ENCODE measurements at regions not wholly inside any gene's neighbourhood (a gene's known extent, or its start where the extent isn't known, plus 50 kb on each side); places are given as distances from the start of the nearest gene placed in this dataset.

DNA sequence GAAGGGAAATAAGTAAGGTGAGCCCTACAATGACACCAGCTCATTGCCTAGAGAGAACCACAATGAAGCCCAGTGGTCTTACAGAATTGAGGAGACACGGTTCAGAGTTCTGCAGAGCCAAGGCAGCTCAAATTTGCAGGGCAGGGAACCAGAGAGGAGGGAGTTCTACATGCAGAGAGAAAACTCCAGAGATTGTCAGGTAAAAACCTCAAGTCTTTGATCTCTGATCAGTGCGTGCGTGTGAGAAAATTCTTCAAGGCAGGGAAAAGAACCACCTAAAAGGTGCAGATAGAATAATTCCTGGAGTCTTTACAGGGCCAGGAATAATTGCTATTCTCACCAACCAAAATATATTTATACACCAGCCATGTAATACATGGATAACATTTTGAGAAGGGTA, 88.0 kb upstream of the SNRK start:
- no peak for DNase-seq (ENCODE audit: low spot score in 2 of 2)
- Histone ChIP-seq H3K27me3 (no peaks in the 10 kb centered on the region), H3K4me1 (no peaks in the 10 kb centered on the region), H3K9me3 (peaks cover 0 to 4% of the 10 kb centered on the region in 2 donors), H3K27ac (no peak overlapping the region), H3K36me3 (no peaks in the 10 kb centered on the region), H3K4me3 (no peak overlapping the region)
- intact Hi-C loops (cut with DNase I): no loop called here
- TF ChIP-seq, protein P1, sequence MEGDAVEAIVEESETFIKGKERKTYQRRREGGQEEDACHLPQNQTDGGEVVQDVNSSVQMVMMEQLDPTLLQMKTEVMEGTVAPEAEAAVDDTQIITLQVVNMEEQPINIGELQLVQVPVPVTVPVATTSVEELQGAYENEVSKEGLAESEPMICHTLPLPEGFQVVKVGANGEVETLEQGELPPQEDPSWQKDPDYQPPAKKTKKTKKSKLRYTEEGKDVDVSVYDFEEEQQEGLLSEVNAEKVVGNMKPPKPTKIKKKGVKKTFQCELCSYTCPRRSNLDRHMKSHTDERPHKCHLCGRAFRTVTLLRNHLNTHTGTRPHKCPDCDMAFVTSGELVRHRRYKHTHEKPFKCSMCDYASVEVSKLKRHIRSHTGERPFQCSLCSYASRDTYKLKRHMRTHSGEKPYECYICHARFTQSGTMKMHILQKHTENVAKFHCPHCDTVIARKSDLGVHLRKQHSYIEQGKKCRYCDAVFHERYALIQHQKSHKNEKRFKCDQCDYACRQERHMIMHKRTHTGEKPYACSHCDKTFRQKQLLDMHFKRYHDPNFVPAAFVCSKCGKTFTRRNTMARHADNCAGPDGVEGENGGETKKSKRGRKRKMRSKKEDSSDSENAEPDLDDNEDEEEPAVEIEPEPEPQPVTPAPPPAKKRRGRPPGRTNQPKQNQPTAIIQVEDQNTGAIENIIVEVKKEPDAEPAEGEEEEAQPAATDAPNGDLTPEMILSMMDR (IDR thresholded peaks at IDR 0.05): no peak

DNA sequence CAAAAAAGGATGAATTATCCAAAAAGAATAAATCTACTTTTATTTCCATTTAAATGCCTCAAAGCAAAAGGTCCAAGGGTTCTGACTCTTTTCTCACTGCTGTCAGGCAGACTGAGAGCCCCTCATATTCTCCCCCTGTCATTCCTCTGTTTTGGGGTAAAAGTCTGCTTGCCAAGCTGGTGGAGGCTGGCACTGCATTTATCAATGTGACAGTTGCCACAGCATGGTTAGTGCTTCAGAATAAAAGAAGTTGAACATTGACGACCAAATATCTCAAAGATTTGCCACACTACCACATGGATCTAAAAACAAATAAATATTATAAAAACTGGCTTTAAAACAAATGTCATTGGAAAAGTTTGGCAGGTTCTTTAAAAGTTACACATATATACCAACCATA, 89.2 kb upstream of the SNRK start:
- no peak overlapping the region for H3K4me3 ChIP-seq
- intact Hi-C loops (cut with DNase I): no loop called here
- no peaks in the 10 kb centered on the region for H3K36me3 ChIP-seq
- H3K4me1 ChIP-seq: no peaks in the 10 kb centered on the region
- TF ChIP-seq, protein P1 (IDR thresholded peaks at IDR 0.05): no peak
- peaks cover 0 to 4% of the 10 kb centered on the region in 2 donors for H3K9me3 ChIP-seq
- H3K27me3 ChIP-seq: no peaks in the 10 kb centered on the region
- DNase-seq (ENCODE audit: low spot score in 2 of 2): no peak
- H3K27ac ChIP-seq: no peak overlapping the region

DNA sequence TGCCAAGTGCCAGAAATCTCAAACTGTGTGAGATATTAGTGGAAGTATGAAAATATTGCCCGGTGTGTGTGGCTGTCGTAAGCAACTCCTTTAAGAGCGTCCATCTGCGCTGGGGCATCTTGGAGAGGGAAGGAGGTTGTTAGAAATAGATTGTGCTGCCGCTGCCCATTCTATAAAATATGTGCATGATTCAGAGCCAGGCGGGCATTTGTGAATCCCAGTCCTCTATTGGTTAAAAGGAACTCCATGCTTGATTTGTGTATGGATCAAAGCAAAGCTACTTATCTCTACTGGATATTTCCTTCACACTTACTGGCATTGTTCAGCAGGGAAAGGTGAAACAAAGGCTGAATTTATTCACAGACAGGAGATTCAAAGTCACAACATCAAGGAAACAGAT, 89.6 kb upstream of the SNRK start:
- no peaks in the 10 kb centered on the region for H3K36me3 ChIP-seq
- no peak overlapping the region for H3K27ac ChIP-seq
- H3K4me3 ChIP-seq: no peak overlapping the region
- TF ChIP-seq, protein P1 (IDR thresholded peaks at IDR 0.05): no peak
- peaks cover 0 to 4% of the 10 kb centered on the region in 2 donors for H3K9me3 ChIP-seq
- intact Hi-C loops (cut with DNase I): no loop called here
- no peak for DNase-seq (ENCODE audit: low spot score in 2 of 2)
- H3K4me1 ChIP-seq: no peaks in the 10 kb centered on the region
- no peaks in the 10 kb centered on the region for H3K27me3 ChIP-seq

DNA sequence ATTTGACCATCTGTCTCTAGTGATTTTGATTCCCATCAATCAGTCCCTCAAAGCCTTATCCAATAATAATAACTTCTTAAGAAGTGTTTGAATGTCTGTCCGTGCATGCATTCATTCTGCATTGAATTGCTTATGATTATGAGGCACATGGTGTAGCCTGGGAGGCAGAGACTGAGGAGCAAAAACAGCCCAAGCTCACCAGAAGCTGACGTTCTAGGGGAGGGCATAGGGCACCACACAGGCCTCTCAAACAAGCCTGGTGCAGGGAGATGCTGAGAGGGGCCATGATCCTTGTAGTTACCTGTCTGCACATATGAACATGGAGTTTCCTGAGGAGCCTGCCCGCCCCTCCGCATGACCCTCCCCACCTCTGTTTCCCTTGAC, 89.2 kb upstream of the POMGNT2 start:
- Histone ChIP-seq H3K27me3 (no peaks in the 10 kb centered on the region), H3K4me1 (no peaks in the 10 kb centered on the region), H3K36me3 (no peaks in the 10 kb centered on the region), H3K9me3 (peaks cover 0 to 4% of the 10 kb centered on the region in 2 donors), H3K27ac (no peak overlapping the region), H3K4me3 (no peak overlapping the region)
- DNase-seq (ENCODE audit: low spot score in 2 of 2): no peak
- intact Hi-C loops (cut with DNase I): no loop called here
- TF ChIP-seq, protein P1 (IDR thresholded peaks at IDR 0.05): no peak

DNA sequence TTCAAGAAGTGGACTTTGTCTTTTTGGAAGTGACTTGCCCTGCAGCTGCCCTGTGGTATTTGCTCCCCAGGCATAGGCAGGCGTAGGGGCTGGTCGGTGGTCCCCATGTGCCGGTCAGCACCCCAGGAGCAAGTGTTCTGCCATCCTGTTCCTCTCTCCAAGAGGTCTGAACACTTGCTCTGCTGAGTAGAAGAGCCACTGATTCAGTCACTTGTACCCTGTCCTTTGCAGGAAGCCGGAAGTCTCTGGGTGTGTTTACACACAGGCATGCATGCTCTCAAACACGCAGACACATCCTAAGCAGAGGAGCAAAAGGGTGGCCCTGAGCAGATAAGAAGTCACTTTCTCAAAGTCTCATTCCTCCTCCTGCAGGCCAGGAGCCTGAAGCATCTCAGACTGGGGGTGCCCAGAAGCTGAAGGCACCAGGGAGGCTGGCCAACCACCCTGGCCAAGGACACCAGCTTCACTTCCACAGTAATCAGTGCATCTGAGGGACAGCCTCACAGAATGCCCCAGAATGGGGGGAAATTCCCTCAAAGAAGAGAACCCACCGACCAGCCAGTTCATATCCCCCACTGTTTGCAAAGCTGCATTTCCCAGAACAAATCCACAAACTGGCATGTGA, 88.7 kb upstream of the POMGNT2 start:
- TF ChIP-seq, protein P1 (IDR thresholded peaks at IDR 0.05): no peak
- Histone ChIP-seq H3K4me1 (no peaks in the 10 kb centered on the region), H3K27me3 (no peaks in the 10 kb centered on the region), H3K9me3 (peaks cover 0 to 4% of the 10 kb centered on the region in 2 donors), H3K36me3 (no peaks in the 10 kb centered on the region), H3K4me3 (no peak overlapping the region), H3K27ac (no peak overlapping the region)
- no peak for DNase-seq (ENCODE audit: low spot score in 2 of 2)
- intact Hi-C loops (cut with DNase I): no loop called here

DNA sequence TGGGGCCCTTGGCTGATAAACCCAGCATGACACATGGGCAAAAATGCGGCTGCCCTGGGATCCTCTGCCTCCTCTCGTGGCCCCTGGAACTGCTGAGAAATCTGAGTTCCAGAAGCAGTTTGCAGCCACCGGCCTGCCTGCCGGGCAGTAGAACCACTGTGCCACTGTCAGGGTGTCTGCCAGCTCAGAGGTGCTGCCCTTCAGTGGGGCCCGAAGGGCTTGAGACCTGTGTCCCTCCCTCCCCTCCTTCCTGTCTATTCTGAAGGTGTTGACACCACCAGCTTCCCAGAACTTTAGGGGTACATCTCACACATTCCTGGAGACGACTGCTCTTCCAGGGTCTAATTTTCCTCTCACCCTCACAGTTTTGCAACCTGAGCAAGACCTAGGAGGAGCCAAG, 88.2 kb upstream of the POMGNT2 start:
- no peaks in the 10 kb centered on the region for H3K4me1 ChIP-seq
- no peaks in the 10 kb centered on the region for H3K27me3 ChIP-seq
- peaks cover 0 to 2% of the 10 kb centered on the region in 2 donors for H3K9me3 ChIP-seq
- no peak overlapping the region for H3K27ac ChIP-seq
- TF ChIP-seq, protein P1 (IDR thresholded peaks at IDR 0.05): no peak
- DNase-seq (ENCODE audit: low spot score in 2 of 2): no peak
- no peak overlapping the region for H3K4me3 ChIP-seq
- intact Hi-C loops (cut with DNase I): no loop called here
- no peaks in the 10 kb centered on the region for H3K36me3 ChIP-seq
